ENCODE measurements at regions not wholly inside any gene's neighbourhood (a gene's known extent, or its start where the extent isn't known, plus 50 kb on each side); places are given as distances from the start of the nearest gene placed in this dataset.

GRCh38 chr3:182462152-182462551, 331.2 kb upstream of the ATP11B start:
- no peak for TF ChIP-seq CTCF (IDR thresholded peaks at IDR 0.05)
- no peak for TF ChIP-seq POLR2A (IDR thresholded peaks at IDR 0.05)

Measured in prostate gland (tissue), 2 donors.